B cell (primary cell): ENCODE measurements at regions not wholly inside any gene's neighbourhood (a gene's known extent, or its start where the extent isn't known, plus 50 kb on each side); places are given as distances from the start of the nearest gene placed in this dataset.

ENCODE experiments used
- ATAC-seq: fragments of 200-7000 bp; cut with Tn5 transposase; one replicate; pipeline ENCODE4 v1.10.0; 2021; ENCODE audit warnings: low read depth, mild to moderate bottlenecking, moderate number of reproducible peaks, moderate library complexity
- CTCF ChIA-PET: fragments of 350-600 bp; sonication (Branson Sonifier 250); formaldehyde crosslinking; loops from one replicate; lab custom pipeline; 2021; ENCODE audit warnings: antibody characterized with exemption, inconsistent platforms; lab: Charles Lee
- POLR2A ChIA-PET: fragments of 350-600 bp; sonication (Branson Sonifier 250); formaldehyde crosslinking; loops from one replicate; lab custom pipeline; 2021; ENCODE audit warnings: antibody characterized with exemption; lab: Charles Lee
- DNase-seq: peaks from one replicate; pipeline ENCODE4 v3.0.0; 2013
- H2AFZ ChIP-seq: 2 replicates; pipeline ENCODE4 v1.6.1; 2012; ENCODE audit warnings: mild to moderate bottlenecking, low read depth, low read length; ENCODE audit not compliant: insufficient read depth, poor library complexity, severe bottlenecking
- H3K27ac ChIP-seq, 2 donors: 1 replicate in 1 of 2; 2 replicates in 1 of 2; pipeline ENCODE4 v1.5.1; 2012 to 2013; ENCODE audit warnings: low read length in 2 of 2, mild to moderate bottlenecking in 2 of 2, moderate library complexity in 1 of 2
- H3K27me3 ChIP-seq, 4 experiments: fragments of 200-600 bp in 1 of 4; sonication (generic) in 1 of 4; replicated peaks in 1 of 4; 1 replicate in 2 of 4; 2 replicates in 2 of 4; pipeline versions ENCODE4 v1.6.1 to v1.7.0; 2013 to 2016; ENCODE audit warnings: low read length in 3 of 4, mild to moderate bottlenecking in 2 of 4, mixed read lengths in 1 of 4, moderate library complexity in 1 of 4; ENCODE audit not compliant: insufficient read depth in 4 of 4, control insufficient read depth in 3 of 4; ENCODE audit errors: control extremely low read depth in 1 of 4
- H3K36me3 ChIP-seq, 2 experiments: replicated peaks in 1 of 2; 1 replicate in 1 of 2; 2 replicates in 1 of 2; pipeline versions ENCODE4 v1.6.1 to v1.7.1; 2013; ENCODE audit warnings: low read length in 1 of 2; ENCODE audit not compliant: insufficient read depth in 2 of 2, control insufficient read depth in 1 of 2; ENCODE audit errors: control extremely low read depth in 1 of 2, extremely low read depth in 1 of 2
- H3K4me1 ChIP-seq, 2 donors: fragments of 200-600 bp in 1 of 2; sonication (generic) in 1 of 2; 1 replicate in 1 of 2; 2 replicates in 1 of 2; pipeline versions ENCODE4 v1.5.1 to v1.6.1; 2013 to 2017; ENCODE audit warnings: low read length in 2 of 2; ENCODE audit not compliant: control insufficient read depth in 2 of 2, insufficient read depth in 2 of 2
- H3K4me2 ChIP-seq: replicated peaks from 2 replicates; pipeline ENCODE3; 2012; ENCODE audit warnings: mild to moderate bottlenecking, low read depth, low read length; ENCODE audit not compliant: poor library complexity, severe bottlenecking
- H3K4me3 ChIP-seq, 5 experiments: fragments of 200-600 bp in 1 of 5; sonication (generic) in 1 of 5; 1 replicate in 3 of 5; 2 replicates in 2 of 5; pipeline versions ENCODE4 v1.5.1 to v1.7.0; 2011 to 2016; ENCODE audit warnings: low read length in 4 of 5, mild to moderate bottlenecking in 4 of 5, low read depth in 2 of 5, control low read depth in 1 of 5, moderate library complexity in 1 of 5; ENCODE audit not compliant: insufficient read depth in 1 of 5; ENCODE audit errors: control extremely low read depth in 1 of 5, extremely low read depth in 1 of 5
- H3K79me2 ChIP-seq: fragments of 200-600 bp; sonication (generic); one replicate; pipeline ENCODE4 v1.6.0; 2016; ENCODE audit warnings: low read length; ENCODE audit not compliant: control insufficient read depth, insufficient read depth
- H3K9ac ChIP-seq: fragments of 200-600 bp; sonication (generic); 2 replicates; pipeline ENCODE4 v1.6.1; 2017; ENCODE audit warnings: mild to moderate bottlenecking, low read length, moderate library complexity
- H3K9me3 ChIP-seq, 3 donors: one replicate each; pipeline versions ENCODE4 v1.6.1 to v1.7.1; 2013; ENCODE audit warnings: low read length in 2 of 3; ENCODE audit not compliant: control insufficient read depth in 2 of 3, insufficient read depth in 1 of 3; ENCODE audit errors: control extremely low read depth in 1 of 3
- H4K20me1 ChIP-seq: 2 replicates; pipeline ENCODE4 v1.6.0; 2012; ENCODE audit warnings: mild to moderate bottlenecking, low read length; ENCODE audit not compliant: insufficient read depth, control insufficient read depth, poor library complexity, severe bottlenecking
- H3K27ac Mint-ChIP-seq: one replicate; pipeline ENCODE4 v1.8.0; 2021; ENCODE audit warnings: mixed read lengths
- H3K27me3 Mint-ChIP-seq: one replicate; pipeline ENCODE4 v1.8.0; 2021; ENCODE audit warnings: mixed read lengths
- H3K4me1 Mint-ChIP-seq: one replicate; pipeline ENCODE4 v1.8.0; 2021; ENCODE audit warnings: mixed read lengths
- H3K4me3 Mint-ChIP-seq: one replicate; pipeline ENCODE4 v1.8.0; 2021; ENCODE audit warnings: mixed read lengths
- H3K9me3 Mint-ChIP-seq: one replicate; pipeline ENCODE4 v1.8.0; 2022; ENCODE audit warnings: mixed read lengths; ENCODE audit not compliant: insufficient read depth
- EZH2 ChIP-seq: IDR thresholded peaks from 2 replicates; pipeline ENCODE4 v1.6.1; 2012; ENCODE audit warnings: borderline replicate concordance, low read depth, mild to moderate bottlenecking, moderate library complexity, low read length; ENCODE audit not compliant: insufficient read depth, poor library complexity, severe bottlenecking
- WGBS: methylation state at CpG from one replicate; pipeline ENCODE4 v1.1.5; 2013; ENCODE audit warnings: missing lambda C conversion rate; ENCODE audit not compliant: insufficient coverage; 5-methylcytosine and 5-hydroxymethylcytosine counted together
- intact Hi-C: fragments of 100-400 bp; cut with micrococcal nuclease; formaldehyde crosslinking; loops from one replicate; pipeline ENCODE4 v1.10.0; 2022
- TF ChIP-seq, protein P1 (sequence below): fragments of 200-600 bp; IDR thresholded peaks from one replicate; pipeline ENCODE4 v1.8.0; 2022; ENCODE audit warnings: antibody characterized with exemption, mild to moderate bottlenecking

- Mint-ChIP-seq H3K4me3 (no peak overlapping the region), H3K27me3 (no peaks in the 10 kb centered on the region), H3K27ac (no peak overlapping the region), H3K9me3 (peaks cover 7% of the 10 kb centered on the region), H3K4me1 (no peaks in the 10 kb centered on the region)
- DNase-seq = no peak
- Histone ChIP-seq H3K9me3 (peaks cover 0 to 7% (median 0%) of the 10 kb centered on the region in 3 donors), H3K4me3 (no peak overlapping the region), H3K4me1 (no peaks in the 10 kb centered on the region), H2AFZ (no peak overlapping the region), H3K79me2 (no peaks in the 10 kb centered on the region), H3K4me2 (no peak overlapping the region), H3K36me3 (no peaks in the 10 kb centered on the region), H4K20me1 (no peaks in the 10 kb centered on the region), H3K27ac (no peak overlapping the region), H3K27me3 (no peaks in the 10 kb centered on the region), H3K9ac (no peak overlapping the region)
- TF ChIP-seq, protein P1, sequence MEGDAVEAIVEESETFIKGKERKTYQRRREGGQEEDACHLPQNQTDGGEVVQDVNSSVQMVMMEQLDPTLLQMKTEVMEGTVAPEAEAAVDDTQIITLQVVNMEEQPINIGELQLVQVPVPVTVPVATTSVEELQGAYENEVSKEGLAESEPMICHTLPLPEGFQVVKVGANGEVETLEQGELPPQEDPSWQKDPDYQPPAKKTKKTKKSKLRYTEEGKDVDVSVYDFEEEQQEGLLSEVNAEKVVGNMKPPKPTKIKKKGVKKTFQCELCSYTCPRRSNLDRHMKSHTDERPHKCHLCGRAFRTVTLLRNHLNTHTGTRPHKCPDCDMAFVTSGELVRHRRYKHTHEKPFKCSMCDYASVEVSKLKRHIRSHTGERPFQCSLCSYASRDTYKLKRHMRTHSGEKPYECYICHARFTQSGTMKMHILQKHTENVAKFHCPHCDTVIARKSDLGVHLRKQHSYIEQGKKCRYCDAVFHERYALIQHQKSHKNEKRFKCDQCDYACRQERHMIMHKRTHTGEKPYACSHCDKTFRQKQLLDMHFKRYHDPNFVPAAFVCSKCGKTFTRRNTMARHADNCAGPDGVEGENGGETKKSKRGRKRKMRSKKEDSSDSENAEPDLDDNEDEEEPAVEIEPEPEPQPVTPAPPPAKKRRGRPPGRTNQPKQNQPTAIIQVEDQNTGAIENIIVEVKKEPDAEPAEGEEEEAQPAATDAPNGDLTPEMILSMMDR = no peak
- TF ChIP-seq EZH2 = no peak
- ChIA-PET CTCF (no interaction called here), POLR2A (no interaction called here)
- ATAC-seq = no peak
- intact Hi-C loops = no loop called here
- 100% methylated on average over 1 of the region's 4 CpGs for WGBS
Observed at GRCh38 chr21:35197191-35197590, 148.1 kb upstream of the RUNX1 start.

GRCh38 chr21:35196128-35196527, 147.0 kb upstream of the RUNX1 start:
- Histone ChIP-seq H4K20me1 (no peaks in the 10 kb centered on the region), H3K4me2 (no peak overlapping the region), H3K4me3 (no peak overlapping the region), H3K27ac (no peak overlapping the region), H3K36me3 (no peaks in the 10 kb centered on the region), H3K27me3 (no peaks in the 10 kb centered on the region), H3K9ac (no peak overlapping the region), H3K4me1 (no peaks in the 10 kb centered on the region), H3K9me3 (peaks cover 0 to 7% (median 0%) of the 10 kb centered on the region in 3 donors), H3K79me2 (no peaks in the 10 kb centered on the region), H2AFZ (no peak overlapping the region)
- Mint-ChIP-seq H3K4me3 (no peak overlapping the region), H3K27me3 (no peaks in the 10 kb centered on the region), H3K27ac (no peak overlapping the region), H3K4me1 (no peaks in the 10 kb centered on the region), H3K9me3 (peaks cover 7% of the 10 kb centered on the region)
- 93% methylated on average over 5 of the region's 5 CpGs for WGBS
- TF ChIP-seq EZH2 = no peak
- TF ChIP-seq, protein P1 = no peak
- ATAC-seq = no peak
- CTCF ChIA-PET = no interaction called here
- no peak for DNase-seq
- intact Hi-C loops = no loop called here
- POLR2A ChIA-PET = no interaction called here
